Activated naive CD4-positive, alpha-beta T cell (primary cell): ENCODE measurements at regions not wholly inside any gene's neighbourhood (a gene's known extent, or its start where the extent isn't known, plus 50 kb on each side); places are given as distances from the start of the nearest gene placed in this dataset.
A peak's percentile ranks its signal among the peaks of the same experiment; 100 is the strongest.

Source experiments
- DNase-seq, 4 experiments: peaks; one replicate each; lab custom pipeline; 2025; lab: John Stamatoyannopoulos, UW

GRCh38 chr11:62030071-62030684, 62.7 kb upstream of the FTH1 start:
- no peak for DNase-seq

GRCh38 chr11:62026739-62027370, 59.4 kb upstream of the FTH1 start:
- DNase-seq, result no peak

- DNase-seq, result peak in 2 of 4 experiments; percentile 51 to 56
Measured at GRCh38 chr11:62025487-62026105, 58.2 kb upstream of the FTH1 start.

GRCh38 chr11:62024936-62025486, 57.6 kb upstream of the FTH1 start:
- DNase-seq, result no peak

GRCh38 chr11:62022211-62022610, 54.8 kb upstream of the FTH1 start:
- DNase-seq, result no peak

- no peak for DNase-seq
Measured at GRCh38 chr11:62020661-62021060, 53.2 kb upstream of the FTH1 start.

GRCh38 chr11:62018981-62019664, 51.7 kb upstream of the FTH1 start:
- no peak for DNase-seq

- no peak for DNase-seq
Measured at GRCh38 chr11:62017878-62018655, 50.6 kb upstream of the FTH1 start.
